Esophagus muscularis mucosa (tissue), 3 donors: ENCODE measurements at regions not wholly inside any gene's neighbourhood (a gene's known extent, or its start where the extent isn't known, plus 50 kb on each side); places are given as distances from the start of the nearest gene placed in this dataset.

Experiments
- POLR2A ChIP-seq: fragments of 450-650 bp; IDR thresholded peaks from one replicate; pipeline ENCODE4 v1.6.1; 2017; ENCODE audit warnings: antibody characterized with exemption, moderate library complexity, mild to moderate bottlenecking, low read depth
- TF ChIP-seq, protein P1 (sequence below), 3 experiments: fragments of 200-600 bp in 2 of 3; fragments of 450-650 bp in 1 of 3; sonication (generic) in 2 of 3; IDR thresholded peaks; one replicate each; pipeline ENCODE4 v1.5.1; 2017 to 2019; ENCODE audit warnings: antibody characterized with exemption in 3 of 3, mild to moderate bottlenecking in 2 of 3, moderate library complexity in 1 of 3

DNA sequence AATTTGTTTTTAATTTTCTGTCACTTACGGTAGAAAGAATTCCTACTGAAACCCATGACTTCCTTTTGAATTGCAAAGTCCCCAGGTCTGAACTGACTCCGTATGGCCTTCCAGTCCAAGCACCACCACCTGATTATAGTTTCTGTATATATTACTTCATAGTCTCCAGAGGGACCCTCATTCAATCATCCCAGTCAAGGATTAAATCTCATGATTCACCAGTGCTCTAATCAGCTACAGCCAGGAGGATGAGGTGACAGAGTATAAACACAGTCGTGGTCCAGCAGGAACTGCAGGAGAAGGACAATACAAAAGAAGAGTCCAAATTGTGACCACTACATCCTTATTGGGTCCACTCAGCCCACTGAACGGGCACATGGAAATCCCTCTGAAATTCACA lies 418.9 kb upstream of the C16orf82 start:
- TF ChIP-seq, protein P1, sequence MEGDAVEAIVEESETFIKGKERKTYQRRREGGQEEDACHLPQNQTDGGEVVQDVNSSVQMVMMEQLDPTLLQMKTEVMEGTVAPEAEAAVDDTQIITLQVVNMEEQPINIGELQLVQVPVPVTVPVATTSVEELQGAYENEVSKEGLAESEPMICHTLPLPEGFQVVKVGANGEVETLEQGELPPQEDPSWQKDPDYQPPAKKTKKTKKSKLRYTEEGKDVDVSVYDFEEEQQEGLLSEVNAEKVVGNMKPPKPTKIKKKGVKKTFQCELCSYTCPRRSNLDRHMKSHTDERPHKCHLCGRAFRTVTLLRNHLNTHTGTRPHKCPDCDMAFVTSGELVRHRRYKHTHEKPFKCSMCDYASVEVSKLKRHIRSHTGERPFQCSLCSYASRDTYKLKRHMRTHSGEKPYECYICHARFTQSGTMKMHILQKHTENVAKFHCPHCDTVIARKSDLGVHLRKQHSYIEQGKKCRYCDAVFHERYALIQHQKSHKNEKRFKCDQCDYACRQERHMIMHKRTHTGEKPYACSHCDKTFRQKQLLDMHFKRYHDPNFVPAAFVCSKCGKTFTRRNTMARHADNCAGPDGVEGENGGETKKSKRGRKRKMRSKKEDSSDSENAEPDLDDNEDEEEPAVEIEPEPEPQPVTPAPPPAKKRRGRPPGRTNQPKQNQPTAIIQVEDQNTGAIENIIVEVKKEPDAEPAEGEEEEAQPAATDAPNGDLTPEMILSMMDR (IDR thresholded peaks at IDR 0.05) = no peak
- TF ChIP-seq POLR2A = no peak
